GM19193 (cell line): ENCODE measurements at regions not wholly inside any gene's neighbourhood (a gene's known extent, or its start where the extent isn't known, plus 50 kb on each side); places are given as distances from the start of the nearest gene placed in this dataset.

Experiments used
- POLR2A ChIP-seq: IDR thresholded peaks from 4 replicates; pipeline ENCODE4 v1.6.1; 2011; ENCODE audit not compliant: insufficient read depth, insufficient read length; ENCODE audit errors: extremely low read depth

DNA sequence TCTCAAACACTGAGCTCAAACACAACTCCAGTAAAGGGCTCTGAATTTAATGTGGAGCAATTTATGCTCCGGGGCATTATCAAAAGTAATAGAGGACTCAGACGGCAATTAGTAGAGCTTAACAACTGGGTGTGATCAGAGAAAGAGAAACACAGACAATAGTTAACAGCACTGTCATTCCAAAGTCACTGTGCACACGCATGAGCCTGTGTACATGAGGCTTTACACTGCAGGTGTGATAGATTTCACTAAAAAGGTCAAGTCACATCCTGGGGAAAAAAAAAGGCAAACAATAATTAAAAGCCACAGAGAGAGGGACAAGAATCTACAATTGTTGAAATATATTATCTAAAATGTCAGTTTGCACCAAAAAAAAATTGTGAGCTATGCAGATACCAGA is 956.5 kb downstream of the CDH18 start:
- no peak for TF ChIP-seq POLR2A

DNA sequence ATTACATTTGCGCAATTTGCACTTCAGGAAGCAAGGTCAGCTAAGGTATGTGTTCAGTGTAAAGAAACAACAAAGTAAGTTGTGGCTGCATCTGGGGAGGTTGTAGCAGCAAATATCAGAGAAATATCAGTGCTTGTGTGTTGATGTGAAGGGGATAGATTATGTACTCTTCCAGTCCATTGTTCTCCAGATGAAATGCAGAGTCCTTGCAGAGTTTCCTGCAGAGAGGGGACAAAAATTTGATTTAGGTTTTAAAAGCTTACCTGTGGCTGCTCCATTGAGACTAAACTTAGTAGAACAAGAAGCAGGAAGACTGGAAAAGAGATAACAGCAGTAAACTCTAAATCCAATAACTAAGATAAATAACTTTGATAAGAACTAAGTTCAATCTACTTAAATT is 952.2 kb downstream of the CDH18 start:
- no peak for TF ChIP-seq POLR2A

- no peak for TF ChIP-seq POLR2A
Observed at GRCh38 chr5:19042106-19042505, 945.9 kb downstream of the CDH18 start.

DNA sequence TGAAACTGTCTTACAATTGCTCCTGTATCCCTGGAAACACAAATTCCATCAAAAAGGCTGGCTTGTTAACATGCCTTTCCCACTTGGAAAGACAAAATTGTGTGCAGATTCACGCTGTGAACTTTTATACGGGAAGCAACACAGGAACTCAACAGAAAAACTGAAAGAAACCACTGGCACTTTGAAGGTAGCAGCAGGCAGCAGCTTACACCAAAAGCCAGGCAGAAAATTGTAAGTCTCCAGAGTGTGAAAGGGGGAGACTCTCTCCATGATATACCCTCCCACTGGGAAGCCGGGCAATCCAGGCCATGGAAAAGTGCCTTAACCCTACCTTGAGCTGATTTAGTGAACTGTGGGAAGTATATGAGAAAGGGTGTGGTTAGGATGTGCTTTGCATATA is 943.7 kb downstream of the CDH18 start:
- TF ChIP-seq POLR2A: no peak

GRCh38 chr5:19044931-19045695 is 942.9 kb downstream of the CDH18 start:
- no peak for TF ChIP-seq POLR2A

GRCh38 chr5:19047277-19047676 is 940.7 kb downstream of the CDH18 start:
- no peak for TF ChIP-seq POLR2A

GRCh38 chr5:19048726-19049125 is 939.3 kb downstream of the CDH18 start:
- no peak for TF ChIP-seq POLR2A

- no peak for TF ChIP-seq POLR2A
Observed at GRCh38 chr5:19058216-19058615, 929.8 kb downstream of the CDH18 start.

GRCh38 chr5:19064094-19064493 is 923.9 kb downstream of the CDH18 start:
- TF ChIP-seq POLR2A: no peak

DNA sequence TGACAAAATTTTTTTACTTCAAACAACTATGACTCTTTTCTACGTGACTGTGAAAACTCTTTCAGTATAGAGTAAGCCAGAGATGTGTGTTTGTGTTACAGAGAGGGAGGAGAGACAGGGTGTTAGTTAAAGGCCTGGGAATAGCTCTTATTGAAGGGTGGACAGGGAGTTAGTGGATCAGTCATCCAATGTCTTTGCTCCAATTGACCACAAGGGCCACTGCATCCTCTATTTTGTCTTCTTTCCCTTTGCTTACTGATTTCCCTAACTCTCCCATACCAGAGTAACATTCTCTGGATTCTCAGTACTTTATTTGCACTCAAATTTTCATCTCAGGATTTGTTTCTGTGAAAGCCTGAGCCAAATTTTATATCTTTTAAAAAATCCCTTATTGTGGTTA is 920.3 kb downstream of the CDH18 start:
- no peak for TF ChIP-seq POLR2A

GRCh38 chr5:19098434-19098833 is 889.6 kb downstream of the CDH18 start:
- no peak for TF ChIP-seq POLR2A

DNA sequence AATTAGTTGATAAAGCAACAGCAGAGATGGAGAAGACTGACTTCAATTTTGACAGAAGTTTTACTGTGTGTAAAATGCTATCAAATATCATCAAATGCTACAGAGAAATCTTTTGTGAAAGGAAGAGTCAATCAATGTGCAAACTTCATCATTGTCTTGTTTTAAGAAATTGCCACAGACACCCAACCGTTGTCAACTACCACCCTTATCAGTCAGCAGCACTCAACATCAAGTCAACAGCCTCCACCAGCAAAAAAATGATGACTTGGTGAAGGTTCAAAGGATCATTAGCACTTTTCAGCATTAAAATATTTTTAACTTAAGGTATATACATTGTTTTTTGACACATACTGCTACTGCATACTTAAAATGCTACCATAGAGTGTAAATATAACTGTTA is 888.8 kb downstream of the CDH18 start:
- TF ChIP-seq POLR2A: no peak

DNA sequence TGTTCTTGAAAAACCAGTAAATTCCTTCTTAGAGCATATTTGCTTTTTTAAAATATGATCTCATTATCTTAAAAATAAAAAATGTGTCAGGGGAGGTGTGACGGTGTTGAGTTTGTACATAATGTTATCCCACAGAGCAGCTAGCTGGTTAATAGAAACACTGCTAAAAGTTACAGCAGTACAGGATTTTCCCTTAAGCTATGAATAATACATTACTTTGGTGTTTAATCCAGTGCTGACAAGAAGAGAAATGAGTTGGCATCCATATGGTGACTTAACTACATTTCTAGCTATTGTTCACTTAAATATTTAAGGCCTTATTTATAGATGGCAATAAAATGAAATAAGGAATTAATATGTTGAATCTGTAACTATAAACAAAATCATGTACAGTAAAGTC is 883.1 kb downstream of the CDH18 start:
- TF ChIP-seq POLR2A: no peak

- TF ChIP-seq POLR2A: no peak
Observed at GRCh38 chr5:19122923-19123322, 865.1 kb downstream of the CDH18 start.

- TF ChIP-seq POLR2A: no peak
Observed at GRCh38 chr5:19125956-19126713, 861.9 kb downstream of the CDH18 start.

GRCh38 chr5:19140276-19140675 is 847.7 kb downstream of the CDH18 start:
- TF ChIP-seq POLR2A: no peak
